ENCODE measurements at regions not wholly inside any gene's neighbourhood (a gene's known extent, or its start where the extent isn't known, plus 50 kb on each side); places are given as distances from the start of the nearest gene placed in this dataset.

- Mint-ChIP-seq H3K4me3 (no peak overlapping the region), H3K4me1 (ENCODE audit: low read depth) (no peaks in the 10 kb centered on the region), H3K27me3 (no peaks in the 10 kb centered on the region), H3K9me3 (no peaks in the 10 kb centered on the region), H3K36me3 (ENCODE audit: low read depth) (no peaks in the 10 kb centered on the region), H3K27ac (no peak overlapping the region)
- H3K27me3 ChIP-seq (ENCODE audit: control insufficient read depth in 1 of 2, insufficient read depth in 2 of 2, low read length in 2 of 2): no peaks in the 10 kb centered on the region
- DNase-seq (no peak), ATAC-seq (ENCODE audit: poor library complexity) (no peak)
- no peak overlapping the region for H3K27ac ChIP-seq (ENCODE audit: low read depth in 1 of 2, low read length in 2 of 2)
- intact Hi-C loops (cut with DNase I, micrococcal nuclease): no loop called here
- H3K4me3 ChIP-seq (ENCODE audit: low read length): no peak overlapping the region
- H3K4me1 ChIP-seq (ENCODE audit: insufficient read depth, low read length): no peaks in the 10 kb centered on the region
- TF ChIP-seq CTCF (IDR thresholded peaks at IDR 0.05): no peak
- H3K36me3 ChIP-seq (ENCODE audit: insufficient read depth, low read length): no peaks in the 10 kb centered on the region
- H3K9me3 ChIP-seq (ENCODE audit: control insufficient read depth in 1 of 2, insufficient read depth in 1 of 2, low read length in 2 of 2): no peaks in the 10 kb centered on the region
- POLR2A ChIA-PET: no interaction called here
- CTCF ChIA-PET: no interaction called here
Observed at GRCh38 chr9:134234001-134234660, 69.8 kb upstream of the RNU6ATAC start.

DNA sequence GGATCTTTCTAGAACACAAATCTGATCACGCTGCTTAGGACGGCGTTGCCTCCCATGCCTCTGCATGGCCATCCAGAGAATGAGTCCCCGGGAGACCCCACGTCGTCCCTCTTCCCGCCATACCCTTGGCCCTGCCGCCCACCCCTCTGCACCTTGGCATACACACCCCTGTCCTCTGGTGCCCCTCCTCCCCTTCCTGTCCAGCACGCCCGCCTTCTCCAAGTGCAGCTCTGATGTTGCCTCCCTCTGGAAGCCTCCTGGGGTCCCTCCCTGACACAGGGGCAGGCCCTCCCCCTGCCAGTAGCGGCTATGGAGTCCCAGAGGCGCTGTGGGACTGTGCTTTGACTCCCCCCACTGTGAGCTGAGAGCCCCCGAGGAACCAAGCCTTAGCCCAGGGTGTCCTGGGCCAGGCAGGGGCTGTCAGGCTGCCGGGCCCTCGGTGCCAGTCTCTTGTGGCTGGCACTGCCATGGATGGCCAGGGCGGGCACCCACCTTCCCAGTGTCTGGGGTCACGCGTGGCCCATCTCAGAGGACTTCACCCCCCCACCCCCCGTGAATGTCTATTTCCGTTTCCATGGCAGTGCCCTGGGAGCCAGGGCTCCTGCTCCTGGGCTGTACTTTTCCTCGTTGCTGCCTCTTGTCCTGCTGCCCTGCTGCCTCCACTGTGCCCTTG lies 70.5 kb upstream of the RNU6ATAC start:
- H3K27me3 ChIP-seq (ENCODE audit: control insufficient read depth in 1 of 2, insufficient read depth in 2 of 2, low read length in 2 of 2): no peaks in the 10 kb centered on the region
- no peaks in the 10 kb centered on the region for H3K36me3 Mint-ChIP-seq (ENCODE audit: low read depth)
- H3K27me3 Mint-ChIP-seq: no peaks in the 10 kb centered on the region
- CTCF ChIA-PET: no interaction called here
- no peaks in the 10 kb centered on the region for H3K4me1 ChIP-seq (ENCODE audit: insufficient read depth, low read length)
- H3K4me3 Mint-ChIP-seq: no peak overlapping the region
- no peaks in the 10 kb centered on the region for H3K36me3 ChIP-seq (ENCODE audit: insufficient read depth, low read length)
- POLR2A ChIA-PET: no interaction called here
- no peak overlapping the region for H3K27ac Mint-ChIP-seq
- DNase-seq (no peak), ATAC-seq (ENCODE audit: poor library complexity) (no peak)
- no peak overlapping the region for H3K27ac ChIP-seq (ENCODE audit: low read depth in 1 of 2, low read length in 2 of 2)
- H3K9me3 ChIP-seq (ENCODE audit: control insufficient read depth in 1 of 2, insufficient read depth in 1 of 2, low read length in 2 of 2): no peaks in the 10 kb centered on the region
- intact Hi-C loops (cut with DNase I, micrococcal nuclease): no loop called here
- H3K4me3 ChIP-seq (ENCODE audit: low read length): no peak overlapping the region
- H3K9me3 Mint-ChIP-seq: no peaks in the 10 kb centered on the region
- H3K4me1 Mint-ChIP-seq (ENCODE audit: low read depth): no peaks in the 10 kb centered on the region
- TF ChIP-seq CTCF (IDR thresholded peaks at IDR 0.05): no peak

GRCh38 chr9:134235366-134235765 lies 71.0 kb upstream of the RNU6ATAC start:
- Histone ChIP-seq H3K27me3 (ENCODE audit: control insufficient read depth in 1 of 2, insufficient read depth in 2 of 2, low read length in 2 of 2) (no peaks in the 10 kb centered on the region), H3K9me3 (ENCODE audit: control insufficient read depth in 1 of 2, insufficient read depth in 1 of 2, low read length in 2 of 2) (peaks cover 0 to 4% of the 10 kb centered on the region in 2 experiments), H3K4me3 (ENCODE audit: low read length) (no peak overlapping the region), H3K27ac (ENCODE audit: low read depth in 1 of 2, low read length in 2 of 2) (no peak overlapping the region), H3K4me1 (ENCODE audit: insufficient read depth, low read length) (no peaks in the 10 kb centered on the region), H3K36me3 (ENCODE audit: insufficient read depth, low read length) (no peaks in the 10 kb centered on the region)
- Mint-ChIP-seq H3K36me3 (ENCODE audit: low read depth) (no peaks in the 10 kb centered on the region), H3K27ac (no peak overlapping the region), H3K4me1 (ENCODE audit: low read depth) (no peaks in the 10 kb centered on the region), H3K4me3 (no peak overlapping the region), H3K27me3 (no peaks in the 10 kb centered on the region), H3K9me3 (no peaks in the 10 kb centered on the region)
- TF ChIP-seq CTCF (IDR thresholded peaks at IDR 0.05): no peak
- ATAC-seq (ENCODE audit: poor library complexity) (no peak), DNase-seq (no peak)
- intact Hi-C loops (cut with DNase I, micrococcal nuclease): no loop called here
- POLR2A ChIA-PET: no interaction called here
- CTCF ChIA-PET: no interaction called here

All from CD4-positive, alpha-beta T cell (primary cell).